Mucosa of descending colon (tissue), 3 donors: ENCODE measurements at regions not wholly inside any gene's neighbourhood (a gene's known extent, or its start where the extent isn't known, plus 50 kb on each side); places are given as distances from the start of the nearest gene placed in this dataset.

ENCODE experiments used
- ATAC-seq: fragments of 200-7000 bp; cut with Tn5 transposase; one replicate; pipeline ENCODE4 v1.9.1; 2020; ENCODE audit warnings: mild to moderate bottlenecking, moderate library complexity
- DNase-seq, 3 donors: peaks; one replicate each; pipeline ENCODE4 v3.0.0-alpha.2; 2020
- H3K36me3 ChIP-seq: fragments of 200-600 bp; one replicate; pipeline ENCODE4 v1.8.0; 2021; ENCODE audit warnings: low read depth, mild to moderate bottlenecking
- H3K4me1 ChIP-seq: fragments of 200-600 bp; one replicate; pipeline ENCODE4 v1.8.0; 2021; ENCODE audit warnings: low read depth, mild to moderate bottlenecking
- H3K4me3 ChIP-seq: fragments of 200-600 bp; one replicate; pipeline ENCODE4 v1.8.0; 2021; ENCODE audit warnings: mild to moderate bottlenecking
- H3K9me3 ChIP-seq: fragments of 200-600 bp; one replicate; pipeline ENCODE4 v1.8.0; 2021; ENCODE audit warnings: mild to moderate bottlenecking
- CTCF ChIP-seq: fragments of 200-600 bp; IDR thresholded peaks from one replicate; pipeline ENCODE4 v1.8.0; 2022; ENCODE audit warnings: antibody characterized with exemption, mild to moderate bottlenecking
- intact Hi-C, 2 donors: fragments of 100-400 bp; cut with DNase I in 1 of 2; cut with micrococcal nuclease in 1 of 2; formaldehyde crosslinking; loops; one replicate each; pipeline versions ENCODE4 v1.11.0 to v1.11.1; 2022; cut with DNase I, micrococcal nuclease
- donor health status: DM: no; HTN: no; CAD: no; lungs with moderate emphysema.
- donor health status: DM: no; HTN: no; CAD: no.
- donor health status: DM: no; HTN: yes; CAD: no.

- ATAC-seq (no peak), DNase-seq (peak in 2 of 3 donors; percentile 55 to 64)
- Histone ChIP-seq H3K4me3 (no peak overlapping the region), H3K4me1 (no peaks in the 10 kb centered on the region), H3K9me3 (no peaks in the 10 kb centered on the region), H3K36me3 (no peaks in the 10 kb centered on the region)
- intact Hi-C loops: no loop called here
- no peak for TF ChIP-seq CTCF
Measured at GRCh38 chrY:12253756-12254155, 447.3 kb upstream of the USP9Y start.

- H3K9me3 ChIP-seq: no peaks in the 10 kb centered on the region
- intact Hi-C loops: no loop called here
- TF ChIP-seq CTCF: no peak
- DNase-seq: no peak
- no peak for ATAC-seq
- H3K4me1 ChIP-seq: no peaks in the 10 kb centered on the region
- H3K36me3 ChIP-seq: no peaks in the 10 kb centered on the region
- no peak overlapping the region for H3K4me3 ChIP-seq
Measured at GRCh38 chrY:12271162-12271561, 429.9 kb upstream of the USP9Y start.

GRCh38 chrY:12285608-12286007, 415.4 kb upstream of the USP9Y start:
- DNase-seq (no peak), ATAC-seq (no peak)
- no peaks in the 10 kb centered on the region for H3K9me3 ChIP-seq
- no peaks in the 10 kb centered on the region for H3K4me1 ChIP-seq
- H3K4me3 ChIP-seq: no peak overlapping the region
- TF ChIP-seq CTCF: no peak
- H3K36me3 ChIP-seq: no peaks in the 10 kb centered on the region
- intact Hi-C loops: no loop called here

GRCh38 chrY:12288919-12289318, 412.1 kb upstream of the USP9Y start:
- ATAC-seq (no peak), DNase-seq (no peak)
- Histone ChIP-seq H3K4me3 (no peak overlapping the region), H3K9me3 (no peaks in the 10 kb centered on the region), H3K4me1 (no peaks in the 10 kb centered on the region), H3K36me3 (no peaks in the 10 kb centered on the region)
- intact Hi-C loops: no loop called here
- TF ChIP-seq CTCF: no peak

GRCh38 chrY:12289415-12289814, 411.6 kb upstream of the USP9Y start:
- no peaks in the 10 kb centered on the region for H3K9me3 ChIP-seq
- H3K36me3 ChIP-seq: no peaks in the 10 kb centered on the region
- TF ChIP-seq CTCF: no peak
- no peak for ATAC-seq
- H3K4me1 ChIP-seq: no peaks in the 10 kb centered on the region
- intact Hi-C loops: no loop called here
- no peak overlapping the region for H3K4me3 ChIP-seq
- DNase-seq: no peak

GRCh38 chrY:12292542-12292941, 408.5 kb upstream of the USP9Y start:
- no peak for DNase-seq
- H3K36me3 ChIP-seq: no peaks in the 10 kb centered on the region
- no peaks in the 10 kb centered on the region for H3K9me3 ChIP-seq
- no peaks in the 10 kb centered on the region for H3K4me1 ChIP-seq
- no peak overlapping the region for H3K4me3 ChIP-seq
- TF ChIP-seq CTCF: no peak
- intact Hi-C loops: no loop called here
- no peak for ATAC-seq
